ENCODE measurements at regions not wholly inside any gene's neighbourhood (a gene's known extent, or its start where the extent isn't known, plus 50 kb on each side); places are given as distances from the start of the nearest gene placed in this dataset.

- no peak for DNase-seq (ENCODE audit: low read depth, low spot score)
- no peak for TF ChIP-seq CTCF (conservative IDR thresholded peaks at IDR 0.05)
- peaks cover 3% of the 10 kb centered on the region for H3K36me3 Mint-ChIP-seq (ENCODE audit: low read depth)
- peaks cover 20% of the 10 kb centered on the region for H3K9me3 Mint-ChIP-seq
- no peak overlapping the region for H3K27ac Mint-ChIP-seq (ENCODE audit: unreplicated experiment)
- no peak overlapping the region for H3K4me3 Mint-ChIP-seq
- peaks cover 4% of the 10 kb centered on the region for H3K4me1 Mint-ChIP-seq
- no peaks in the 10 kb centered on the region for H3K27me3 Mint-ChIP-seq (ENCODE audit: low read depth)
Observed at GRCh38 chr4:138751309-138751708, 264.3 kb upstream of the NOCT start.

GRCh38 chr4:138749303-138749702 is 266.3 kb upstream of the NOCT start:
- peaks cover 16% of the 10 kb centered on the region for H3K9me3 Mint-ChIP-seq
- DNase-seq (ENCODE audit: low read depth, low spot score): no peak
- H3K27ac Mint-ChIP-seq (ENCODE audit: unreplicated experiment): no peak overlapping the region
- peaks cover 4% of the 10 kb centered on the region for H3K4me1 Mint-ChIP-seq
- H3K27me3 Mint-ChIP-seq (ENCODE audit: low read depth): no peaks in the 10 kb centered on the region
- peaks cover 3% of the 10 kb centered on the region for H3K36me3 Mint-ChIP-seq (ENCODE audit: low read depth)
- no peak overlapping the region for H3K4me3 Mint-ChIP-seq
- no peak for TF ChIP-seq CTCF (conservative IDR thresholded peaks at IDR 0.05)

GRCh38 chr4:138741766-138742377 is 273.7 kb upstream of the NOCT start:
- no peak for TF ChIP-seq CTCF (conservative IDR thresholded peaks at IDR 0.05)
- no peak for DNase-seq (ENCODE audit: low read depth, low spot score)
- Mint-ChIP-seq H3K27ac (ENCODE audit: unreplicated experiment) (no peak overlapping the region), H3K9me3 (peaks cover 4% of the 10 kb centered on the region), H3K36me3 (ENCODE audit: low read depth) (no peaks in the 10 kb centered on the region), H3K4me1 (peaks cover 25% of the 10 kb centered on the region), H3K4me3 (no peak overlapping the region), H3K27me3 (ENCODE audit: low read depth) (no peaks in the 10 kb centered on the region)

- DNase-seq (ENCODE audit: low read depth, low spot score): peak; percentile 5
Observed at GRCh38 chr4:138740816-138741745, 274.5 kb upstream of the NOCT start.

GRCh38 chr4:138736362-138736761 is 279.2 kb upstream of the NOCT start:
- no peak for DNase-seq (ENCODE audit: low read depth, low spot score)
- H3K27me3 Mint-ChIP-seq (ENCODE audit: low read depth): no peaks in the 10 kb centered on the region
- no peak overlapping the region for H3K27ac Mint-ChIP-seq (ENCODE audit: unreplicated experiment)
- no peak overlapping the region for H3K4me3 Mint-ChIP-seq
- no peaks in the 10 kb centered on the region for H3K36me3 Mint-ChIP-seq (ENCODE audit: low read depth)
- peaks cover 4% of the 10 kb centered on the region for H3K9me3 Mint-ChIP-seq
- H3K4me1 Mint-ChIP-seq: peaks cover 16% of the 10 kb centered on the region
- no peak for TF ChIP-seq CTCF (conservative IDR thresholded peaks at IDR 0.05)

More at GRCh38 chr4:138740816-138741745, 274.5 kb upstream of the NOCT start:
- Mint-ChIP-seq H3K9me3 (peaks cover 4% of the 10 kb centered on the region), H3K36me3 (ENCODE audit: low read depth) (no peaks in the 10 kb centered on the region), H3K4me3 (no peak overlapping the region), H3K4me1 (peaks cover 25% of the 10 kb centered on the region), H3K27ac (ENCODE audit: unreplicated experiment) (no peak overlapping the region), H3K27me3 (ENCODE audit: low read depth) (no peaks in the 10 kb centered on the region)
- TF ChIP-seq CTCF (conservative IDR thresholded peaks at IDR 0.05): no peak

Measured in neural crest cell (in vitro differentiated cells).